SK-N-SH (cell line): ENCODE measurements at regions not wholly inside any gene's neighbourhood (a gene's known extent, or its start where the extent isn't known, plus 50 kb on each side); places are given as distances from the start of the nearest gene placed in this dataset.

Experiments
- CTCF ChIA-PET: fragments of 300-600, 350-600 bp; formaldehyde crosslinking; extraction: SDS; loops from one replicate; lab custom pipeline; 2021; lab: Yijun Ruan, JAX
- POLR2A ChIA-PET: fragments of 350-600 bp; sonication (Branson Sonifier 250); formaldehyde crosslinking; extraction: SDS; loops from one replicate; lab custom pipeline; 2020; ENCODE audit warnings: antibody characterized with exemption, inconsistent platforms; lab: Yijun Ruan, JAX
- DNase-seq: peaks from one replicate; pipeline ENCODE4 v3.0.0; 2012
- H2AFZ ChIP-seq: fragments of 200-600 bp; sonication (generic); 2 replicates; pipeline ENCODE4 v1.8.1; 2016; ENCODE audit warnings: antibody characterized with exemption, mild to moderate bottlenecking, low read depth
- H3F3A ChIP-seq: fragments of 200-600 bp; sonication (generic); replicated peaks from 2 replicates; pipeline ENCODE3; 2016; ENCODE audit warnings: antibody characterized with exemption, mild to moderate bottlenecking; ENCODE audit not compliant: insufficient read depth
- H3K27ac ChIP-seq, 2 experiments: fragments of 200-500 bp in 1 of 2; fragments of 200-600 bp in 1 of 2; sonication (Bioruptor generic) in 1 of 2; sonication (generic), shearing (Covaris generic) in 1 of 2; 2 replicates each; pipeline versions ENCODE4 v1.5.1 to v1.6.1; 2014 to 2016; ENCODE audit warnings: low read depth in 2 of 2, inconsistent platforms in 1 of 2, low read length in 1 of 2, mild to moderate bottlenecking in 1 of 2, mixed read lengths in 1 of 2
- H3K27me3 ChIP-seq: fragments of 200-600 bp; sonication (generic), shearing (Covaris generic); 2 replicates; pipeline ENCODE4 v1.6.1; 2016; ENCODE audit warnings: mixed run types; ENCODE audit not compliant: insufficient read depth
- H3K36me3 ChIP-seq, 2 experiments: fragments of 200-500 bp in 1 of 2; fragments of 200-600 bp in 1 of 2; sonication (Bioruptor generic) in 1 of 2; sonication (generic) in 1 of 2; replicated peaks in 1 of 2; 2 replicates each; pipeline versions ENCODE3 to v1.5.1; 2014 to 2016; ENCODE audit warnings: low read length in 1 of 2, mild to moderate bottlenecking in 1 of 2; ENCODE audit not compliant: insufficient read depth in 2 of 2, control insufficient read depth in 1 of 2
- H3K4me1 ChIP-seq, 2 experiments: fragments of 200-500 bp in 1 of 2; fragments of 200-600 bp in 1 of 2; sonication (Bioruptor generic) in 1 of 2; sonication (generic), shearing (Covaris generic) in 1 of 2; 2 replicates each; pipeline versions ENCODE4 v1.5.1 to v1.6.1; 2014 to 2016; ENCODE audit warnings: low read depth in 1 of 2, low read length in 1 of 2, mixed run types in 1 of 2; ENCODE audit not compliant: insufficient read depth in 2 of 2, control insufficient read depth in 1 of 2
- H3K4me2 ChIP-seq: fragments of 200-600 bp; sonication (generic), shearing (Covaris generic); 2 replicates; pipeline ENCODE4 v1.6.1; 2017; ENCODE audit warnings: mixed run types
- H3K4me3 ChIP-seq, 2 experiments: fragments of 200-500 bp in 1 of 2; fragments of 200-600 bp in 1 of 2; sonication (Bioruptor generic) in 1 of 2; sonication (generic), shearing (Covaris generic) in 1 of 2; 2 replicates each; pipeline versions ENCODE4 v1.5.1 to v1.8.1; 2014 to 2016; ENCODE audit warnings: low read depth in 2 of 2, inconsistent platforms in 1 of 2, low read length in 1 of 2, mild to moderate bottlenecking in 1 of 2, mixed read lengths in 1 of 2, moderate library complexity in 1 of 2
- H3K79me2 ChIP-seq: fragments of 200-600 bp; sonication (generic); 2 replicates; pipeline ENCODE4 v1.8.1; 2017; ENCODE audit warnings: mild to moderate bottlenecking; ENCODE audit not compliant: insufficient read depth
- H3K9ac ChIP-seq: fragments of 200-600 bp; sonication (generic); 2 replicates; pipeline ENCODE4 v1.6.1; 2017; ENCODE audit warnings: mixed run types
- H3K9me2 ChIP-seq: fragments of 200-600 bp; sonication (generic); 2 replicates; pipeline ENCODE4 v1.6.1; 2017; ENCODE audit warnings: mixed run types
- H3K9me3 ChIP-seq: fragments of 200-600 bp; sonication (generic); 2 replicates; pipeline ENCODE4 v1.6.1; 2017; ENCODE audit warnings: mixed run types, mild to moderate bottlenecking, moderate library complexity
- H4K20me1 ChIP-seq: fragments of 200-600 bp; sonication (generic); 2 replicates; pipeline ENCODE4 v1.6.1; 2017; ENCODE audit warnings: mild to moderate bottlenecking, mixed run types; ENCODE audit not compliant: insufficient read depth
- CHD2 ChIP-seq: fragments of 150-350 bp; IDR thresholded peaks from 2 replicates; pipeline ENCODE4 v1.6.1; 2018; ENCODE audit warnings: low read length; ENCODE audit not compliant: partially characterized antibody
- EP300 ChIP-seq, 2 experiments: IDR thresholded peaks; 2 replicates each; pipeline versions ENCODE4 v1.4.0 to v1.6.1; 2012; ENCODE audit warnings: borderline replicate concordance in 1 of 2, low read depth in 1 of 2, low read length in 1 of 2
- IRF3 ChIP-seq: fragments of 150-350 bp; IDR thresholded peaks from 2 replicates; pipeline ENCODE4 v1.6.1; 2016; ENCODE audit warnings: mild to moderate bottlenecking, low read depth, low read length
- JUND ChIP-seq: IDR thresholded peaks from 2 replicates; pipeline ENCODE4 v1.4.0; 2012
- MXI1 ChIP-seq: IDR thresholded peaks from 2 replicates; pipeline ENCODE4 v1.6.1; 2012; ENCODE audit warnings: mild to moderate bottlenecking, low read depth, low read length, improper control_type of control experiment
- PBX3 ChIP-seq: IDR thresholded peaks from 2 replicates; pipeline ENCODE4; 2012
- REST ChIP-seq: IDR thresholded peaks from 2 replicates; pipeline ENCODE4 v1.6.1; 2012; ENCODE audit warnings: mild to moderate bottlenecking, low read depth, low read length, moderate library complexity
- RXRA ChIP-seq: IDR thresholded peaks from 2 replicates; pipeline ENCODE4 v1.4.0; 2012; ENCODE audit warnings: low read depth, mild to moderate bottlenecking, borderline replicate concordance
- SIN3A ChIP-seq: IDR thresholded peaks from 2 replicates; pipeline ENCODE4 v1.6.1; 2012; ENCODE audit warnings: low read depth, mild to moderate bottlenecking, low read length, moderate library complexity, borderline replicate concordance
- SMC3 ChIP-seq: IDR thresholded peaks from 2 replicates; pipeline ENCODE4 v1.6.1; 2012; ENCODE audit warnings: low read depth, low read length, improper control_type of control experiment
- TCF12 ChIP-seq: IDR thresholded peaks from 2 replicates; pipeline ENCODE4 v1.4.0; 2012
- USF1 ChIP-seq: IDR thresholded peaks from 2 replicates; pipeline ENCODE4 v1.4.0; 2012; ENCODE audit warnings: low read depth, borderline replicate concordance
- YY1 ChIP-seq: IDR thresholded peaks from 2 replicates; pipeline ENCODE4 v1.4.0; 2012; ENCODE audit warnings: low read depth, mild to moderate bottlenecking
- WGBS: methylation state at CpG from one replicate; pipeline ENCODE4 v1.1.6; 2017; ENCODE audit warnings: low lambda C conversion rate; 5-methylcytosine and 5-hydroxymethylcytosine counted together

GRCh38 chr13:33445476-33445875 is 159.9 kb upstream of the STARD13 start (continued):
- no peak for TF ChIP-seq IRF3
- no peak for TF ChIP-seq SIN3A
- no peak for TF ChIP-seq EP300 (IDR thresholded peaks at IDR 0.05; ENCODE audit: borderline replicate concordance in 1 of 2, low read depth in 1 of 2, low read length in 1 of 2)
- TF ChIP-seq RXRA, result no peak

- POLR2A ChIA-PET, result no interaction called here
- H3K4me1 ChIP-seq, result peaks cover 0 to 5% of the 10 kb centered on the region in 2 experiments; a peak in 2 of 4 replicates
- H2AFZ ChIP-seq, result no peak overlapping the region
- H3K79me2 ChIP-seq, result no peaks in the 10 kb centered on the region
- H3K36me3 ChIP-seq, result no peaks in the 10 kb centered on the region
- H4K20me1 ChIP-seq, result no peaks in the 10 kb centered on the region
- no peak for DNase-seq
- no peaks in the 10 kb centered on the region for H3K9me2 ChIP-seq
- CTCF ChIA-PET, result no interaction called here
- 81% methylated on average over 5 of the region's 5 CpGs for WGBS
- H3K9ac ChIP-seq, result no peak overlapping the region
- no peaks in the 10 kb centered on the region for H3K27me3 ChIP-seq
- TF ChIP-seq REST (no peak), TCF12 (0 out of 2 replicates have a peak, but pooled peaks have one; percentile 19)
- no peaks in the 10 kb centered on the region for H3F3A ChIP-seq
- H3K4me3 ChIP-seq, result no peak overlapping the region
- H3K27ac ChIP-seq, result peak overlapping the region; percentile 10 to 58; a peak in 3 of 4 replicates
- H3K4me2 ChIP-seq, result no peak overlapping the region; the same call in 1 of the 2 replicates
- H3K9me3 ChIP-seq, result no peaks in the 10 kb centered on the region; the same call in 1 of the 2 replicates
Observed at GRCh38 chr13:33446821-33447725, 161.5 kb upstream of the STARD13 start.

- no peak for DNase-seq
- H3K9ac ChIP-seq, result no peak overlapping the region
- H3K27ac ChIP-seq, result no peak overlapping the region
- H3K4me2 ChIP-seq, result no peak overlapping the region
- H3K79me2 ChIP-seq, result no peaks in the 10 kb centered on the region
- H2AFZ ChIP-seq, result no peak overlapping the region
- no peaks in the 10 kb centered on the region for H3K9me2 ChIP-seq
- no peaks in the 10 kb centered on the region; the same call in 1 of the 2 replicates for H3K9me3 ChIP-seq
- H3K36me3 ChIP-seq, result no peaks in the 10 kb centered on the region
- POLR2A ChIA-PET, result no interaction called here
- CTCF ChIA-PET, result no interaction called here
- no peaks in the 10 kb centered on the region for H3F3A ChIP-seq
- H4K20me1 ChIP-seq, result no peaks in the 10 kb centered on the region
- WGBS, result 88% methylated on average over 1 of the region's 1 CpG
- H3K27me3 ChIP-seq, result no peaks in the 10 kb centered on the region
- no peak overlapping the region for H3K4me3 ChIP-seq
- H3K4me1 ChIP-seq, result peaks cover 0 to 5% of the 10 kb centered on the region in 2 experiments; a peak in 2 of 4 replicates
- TF ChIP-seq RXRA, result no peak
- TF ChIP-seq USF1, result no peak
- no peak for TF ChIP-seq YY1
- TF ChIP-seq MXI1, result no peak
- no peak for TF ChIP-seq SMC3
- TF ChIP-seq JUND, result no peak
- TF ChIP-seq CHD2, result no peak
- no peak for TF ChIP-seq REST
- no peak for TF ChIP-seq PBX3
Observed at GRCh38 chr13:33448889-33449288, 163.3 kb upstream of the STARD13 start.
